Activated naive CD8-positive, alpha-beta T cell treated with anti-CD3 and anti-CD28 coated beads, Interleukin-2, amount 50 U/mL, for 24 hours (primary cell): ENCODE measurements at regions not wholly inside any gene's neighbourhood (a gene's known extent, or its start where the extent isn't known, plus 50 kb on each side); places are given as distances from the start of the nearest gene placed in this dataset.
"Not testable (repeated sequence)": the region's sequence is repeated elsewhere in the genome, so short reads cannot be mapped to it uniquely, and the experiment has no call there.

Source experiments
- ATAC-seq: fragments of 150-1000 bp; cut with Tn5 transposase; one replicate; pipeline ENCODE4 v1.10.0; 2021
- DNase-seq: peaks from one replicate; pipeline ENCODE4 v3.0.0; 2021
- H3K27ac Mint-ChIP-seq: one replicate; pipeline ENCODE4 v1.8.0; 2021; ENCODE audit warnings: mild to moderate bottlenecking, mixed read lengths
- H3K27me3 Mint-ChIP-seq: one replicate; pipeline ENCODE4 v1.8.0; 2021; ENCODE audit warnings: mixed read lengths
- H3K36me3 Mint-ChIP-seq: one replicate; pipeline ENCODE4 v1.8.0; 2021; ENCODE audit warnings: low read depth, mixed read lengths
- H3K4me1 Mint-ChIP-seq: one replicate; pipeline ENCODE4 v1.8.0; 2021; ENCODE audit warnings: mixed read lengths
- H3K4me3 Mint-ChIP-seq: one replicate; pipeline ENCODE4 v1.8.0; 2021; ENCODE audit warnings: mild to moderate bottlenecking, moderate library complexity, mixed read lengths
- H3K9me3 Mint-ChIP-seq: one replicate; pipeline ENCODE4 v1.8.0; 2021; ENCODE audit warnings: mixed read lengths

DNA sequence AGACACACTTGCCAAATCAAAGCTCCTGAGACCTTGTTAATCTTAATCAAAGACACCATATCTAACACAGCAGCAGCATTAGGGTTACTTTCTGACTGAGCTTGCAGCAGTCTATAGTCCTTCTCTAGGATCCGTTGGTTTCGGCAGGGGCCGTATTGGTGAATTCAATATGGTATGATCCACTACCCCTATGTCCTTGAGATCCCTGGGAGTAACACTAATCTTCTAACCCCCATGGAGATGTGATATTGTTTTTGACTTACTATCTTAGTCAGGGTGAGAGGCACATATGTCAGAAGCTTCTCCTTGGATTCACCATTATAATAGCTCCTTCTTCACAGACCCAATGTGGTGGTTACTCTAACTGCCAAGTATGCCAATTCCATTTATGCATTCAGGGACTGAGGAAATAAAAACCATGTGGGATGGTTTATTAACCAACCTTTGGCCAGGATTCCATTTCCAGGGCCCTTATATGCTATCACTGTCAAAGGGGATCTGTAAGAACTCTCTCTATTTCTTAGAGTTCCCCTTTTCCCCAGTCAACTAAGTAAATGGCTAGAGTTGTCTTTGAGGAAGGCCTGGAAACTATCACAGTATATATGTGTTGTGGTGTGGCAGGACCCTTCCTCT, 673.6 kb upstream of the USP24 start:
- Mint-ChIP-seq H3K27me3 (peaks cover 6% of the 10 kb centered on the region), H3K4me1 (no peaks in the 10 kb centered on the region), H3K4me3 (no peak overlapping the region), H3K27ac (no peak overlapping the region), H3K36me3 (peaks cover 1% of the 10 kb centered on the region), H3K9me3 (peaks cover 18% of the 10 kb centered on the region)
- ATAC-seq: no peak
- no peak for DNase-seq

DNA sequence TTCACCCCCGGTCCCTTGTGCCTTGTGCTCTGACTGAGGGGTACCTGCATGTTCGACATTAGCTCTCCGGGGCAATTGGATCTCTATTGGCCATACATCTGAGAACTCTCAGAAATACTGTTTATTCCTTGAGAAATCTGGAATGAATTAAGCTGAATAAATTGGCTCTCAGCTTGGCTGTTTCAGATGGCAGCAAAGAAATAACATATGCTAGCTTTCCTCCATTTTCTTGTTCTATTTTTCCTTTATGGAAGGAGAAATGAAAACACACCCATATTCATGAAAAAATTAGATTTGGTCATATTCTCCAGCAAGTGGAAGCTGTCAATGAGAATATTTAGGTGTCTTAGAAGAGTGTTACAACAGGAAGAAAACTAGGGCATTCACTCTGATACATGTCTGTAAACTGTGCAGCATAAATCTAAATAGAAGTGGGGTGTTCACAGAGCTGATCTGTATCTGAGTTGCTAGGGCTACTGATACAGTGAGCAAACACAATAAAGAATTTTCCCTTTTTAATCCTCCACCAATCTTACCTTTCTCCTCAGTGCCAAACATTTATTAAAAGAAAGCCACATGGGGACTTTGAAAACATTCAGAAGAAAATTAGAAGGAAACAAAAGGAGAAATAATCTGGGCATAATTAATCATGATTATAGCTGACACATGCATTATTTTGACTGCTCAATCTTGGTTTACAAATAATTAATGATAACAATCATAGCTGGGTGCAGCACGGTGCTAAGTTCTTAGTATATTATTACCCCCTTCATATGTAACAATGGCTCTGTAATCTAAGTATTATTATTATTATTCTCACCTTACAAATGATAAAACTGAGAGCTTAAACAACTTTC, 671.9 kb upstream of the USP24 start:
- no peaks in the 10 kb centered on the region for H3K36me3 Mint-ChIP-seq
- ATAC-seq (no peak), DNase-seq (no peak)
- H3K4me3 Mint-ChIP-seq: no peak overlapping the region
- peaks cover 8% of the 10 kb centered on the region for H3K9me3 Mint-ChIP-seq
- peaks cover 6% of the 10 kb centered on the region for H3K27me3 Mint-ChIP-seq
- no peak overlapping the region for H3K27ac Mint-ChIP-seq
- H3K4me1 Mint-ChIP-seq: no peaks in the 10 kb centered on the region

DNA sequence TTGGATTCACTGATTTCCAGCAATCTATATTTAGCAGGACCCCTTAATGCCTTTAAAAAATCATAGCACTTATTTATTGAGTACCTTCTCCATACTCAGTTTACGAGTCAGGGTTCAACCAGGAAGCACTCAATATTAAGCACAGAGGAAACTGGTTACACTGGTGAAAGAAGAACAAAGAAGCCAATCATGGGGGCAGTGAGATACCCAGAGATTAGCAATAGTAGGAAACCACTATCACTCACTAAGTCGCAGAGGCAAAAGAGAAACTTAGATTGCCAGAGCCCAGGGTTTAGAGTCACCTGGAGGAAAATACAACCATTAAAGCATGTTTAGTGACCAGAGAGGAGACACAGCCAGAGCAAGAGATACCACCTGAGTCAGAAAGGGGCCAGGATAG, 670.5 kb upstream of the USP24 start:
- Mint-ChIP-seq H3K4me3 (no peak overlapping the region), H3K36me3 (no peaks in the 10 kb centered on the region), H3K27me3 (no peaks in the 10 kb centered on the region), H3K9me3 (no peaks in the 10 kb centered on the region), H3K4me1 (no peaks in the 10 kb centered on the region), H3K27ac (no peak overlapping the region)
- DNase-seq: no peak
- no peak for ATAC-seq

DNA sequence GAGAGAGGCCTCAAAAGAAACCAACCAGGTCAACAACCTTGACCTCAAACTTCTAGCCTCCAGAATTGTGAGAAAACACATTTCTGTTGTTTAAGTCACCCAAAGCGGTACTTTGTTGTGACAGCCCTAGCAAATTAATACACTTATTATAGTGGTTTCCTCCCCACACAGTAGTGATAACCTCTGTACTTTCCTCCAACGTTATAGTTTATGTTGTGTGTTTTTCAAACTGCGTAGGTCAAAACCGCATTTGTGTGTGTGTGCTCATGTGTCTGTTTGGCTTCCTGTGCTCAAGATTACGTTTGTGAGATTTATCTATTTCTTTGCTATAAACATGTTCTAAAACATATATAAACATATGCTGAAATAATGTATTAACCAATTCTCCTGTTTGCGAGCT, 667.8 kb upstream of the USP24 start:
- Mint-ChIP-seq H3K27ac (no peak overlapping the region), H3K9me3 (no peaks in the 10 kb centered on the region), H3K4me3 (no peak overlapping the region), H3K27me3 (no peaks in the 10 kb centered on the region), H3K4me1 (no peaks in the 10 kb centered on the region), H3K36me3 (no peaks in the 10 kb centered on the region)
- DNase-seq (no peak), ATAC-seq (no peak)

DNA sequence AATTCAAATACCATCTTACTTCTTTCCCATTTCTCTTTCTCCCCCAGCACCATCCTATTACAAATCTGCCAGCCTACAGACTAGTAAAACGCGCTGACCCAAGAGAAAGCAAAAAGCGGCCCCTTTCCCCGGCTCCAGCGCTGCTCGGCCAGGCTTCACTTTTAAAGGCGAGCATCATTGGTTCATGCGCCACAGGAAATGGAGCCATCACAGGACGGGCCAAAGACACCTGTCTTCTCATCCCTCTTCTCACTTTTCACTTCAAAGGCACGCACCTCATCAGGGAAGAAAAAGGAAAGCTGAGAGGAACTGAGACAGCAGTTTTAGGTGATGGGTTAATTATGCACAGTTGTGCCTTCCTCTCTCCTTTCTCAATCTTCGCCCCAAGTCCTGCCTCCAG, 664.2 kb upstream of the USP24 start:
- H3K36me3 Mint-ChIP-seq: no peaks in the 10 kb centered on the region
- no peak for DNase-seq
- no peaks in the 10 kb centered on the region for H3K9me3 Mint-ChIP-seq
- H3K4me3 Mint-ChIP-seq: no peak overlapping the region
- no peak for ATAC-seq
- no peak overlapping the region for H3K27ac Mint-ChIP-seq
- H3K27me3 Mint-ChIP-seq: no peaks in the 10 kb centered on the region
- H3K4me1 Mint-ChIP-seq: no peaks in the 10 kb centered on the region

DNA sequence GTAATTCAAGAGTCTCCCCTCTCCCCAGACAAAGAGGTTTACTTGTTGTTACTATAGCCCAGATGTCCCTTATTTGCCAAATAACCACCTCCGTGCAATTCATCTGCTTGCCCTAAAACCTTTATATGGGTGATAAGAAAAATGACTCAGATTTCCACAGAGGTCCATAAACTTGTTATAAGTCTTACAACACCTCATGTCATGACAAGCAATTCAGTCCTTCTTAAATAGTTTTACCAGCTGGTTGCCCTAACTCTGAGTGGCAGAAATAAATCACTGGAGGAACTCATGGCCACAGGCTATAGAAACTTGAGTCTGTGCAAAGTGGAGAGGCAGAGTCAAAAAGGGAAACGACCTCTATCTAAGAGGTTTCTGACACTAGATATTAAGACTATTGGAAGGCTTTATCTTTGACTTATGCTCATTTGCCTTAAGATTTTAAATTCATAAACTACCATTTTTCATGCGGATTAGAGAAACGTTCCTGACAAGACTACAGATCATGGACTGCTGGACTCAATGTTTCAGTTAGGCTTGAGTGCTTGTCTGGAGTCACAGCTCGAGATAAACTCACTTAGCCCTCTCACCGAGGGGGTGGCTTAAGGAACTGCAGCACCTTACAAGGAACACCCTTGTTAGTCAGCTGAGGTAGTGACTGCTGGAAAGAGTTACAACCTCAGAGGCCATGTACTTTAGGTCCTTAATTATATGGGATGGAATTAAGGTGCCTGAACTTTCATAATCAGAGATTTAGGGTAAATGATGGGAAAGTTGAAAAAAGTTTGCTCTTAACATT, 662.5 kb upstream of the USP24 start:
- Mint-ChIP-seq H3K4me1 (no peaks in the 10 kb centered on the region), H3K9me3 (no peaks in the 10 kb centered on the region), H3K4me3 (no peak overlapping the region), H3K36me3 (no peaks in the 10 kb centered on the region), H3K27ac (no peak overlapping the region), H3K27me3 (no peaks in the 10 kb centered on the region)
- DNase-seq (no peak), ATAC-seq (no peak)

DNA sequence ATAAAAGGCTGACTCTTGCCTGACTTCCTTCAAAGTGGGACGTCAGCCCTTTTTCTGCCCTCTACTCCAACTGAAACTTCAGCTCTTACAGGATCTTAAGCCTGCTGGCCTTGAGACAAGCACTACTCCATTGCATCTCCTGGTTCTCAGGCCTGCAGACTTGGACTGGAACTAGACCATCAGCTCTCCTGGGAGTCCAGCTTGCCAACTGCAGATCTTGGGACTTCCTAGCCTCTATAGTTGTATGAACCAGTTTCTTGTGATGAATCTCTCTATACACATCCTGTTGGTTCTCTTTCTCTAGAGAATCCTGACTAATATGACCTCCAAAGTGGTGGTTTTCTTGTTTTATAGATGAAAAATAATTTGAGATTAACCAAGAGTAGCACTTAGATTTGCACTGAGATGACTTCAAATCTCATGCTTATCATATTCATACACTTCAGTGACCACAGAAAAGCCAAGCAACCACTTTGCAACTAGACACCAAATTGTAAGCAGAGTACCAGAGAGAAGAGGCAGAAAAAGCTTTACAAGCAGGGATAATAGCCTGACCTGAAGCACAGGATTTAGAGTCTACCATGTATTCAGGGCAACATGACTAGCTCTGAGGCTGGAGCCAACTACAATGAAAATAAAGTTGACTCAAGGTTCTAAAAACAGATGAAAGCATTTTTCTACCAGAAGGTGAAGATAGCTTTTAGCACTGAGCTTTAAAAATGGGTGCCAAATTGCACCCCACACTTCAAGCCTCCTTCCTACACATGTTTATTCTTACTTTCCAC, 661.3 kb upstream of the USP24 start:
- no peak for DNase-seq
- Mint-ChIP-seq H3K4me3 (no peak overlapping the region), H3K27me3 (no peaks in the 10 kb centered on the region), H3K4me1 (no peaks in the 10 kb centered on the region), H3K36me3 (no peaks in the 10 kb centered on the region), H3K27ac (no peak overlapping the region), H3K9me3 (no peaks in the 10 kb centered on the region)
- no peak for ATAC-seq

DNA sequence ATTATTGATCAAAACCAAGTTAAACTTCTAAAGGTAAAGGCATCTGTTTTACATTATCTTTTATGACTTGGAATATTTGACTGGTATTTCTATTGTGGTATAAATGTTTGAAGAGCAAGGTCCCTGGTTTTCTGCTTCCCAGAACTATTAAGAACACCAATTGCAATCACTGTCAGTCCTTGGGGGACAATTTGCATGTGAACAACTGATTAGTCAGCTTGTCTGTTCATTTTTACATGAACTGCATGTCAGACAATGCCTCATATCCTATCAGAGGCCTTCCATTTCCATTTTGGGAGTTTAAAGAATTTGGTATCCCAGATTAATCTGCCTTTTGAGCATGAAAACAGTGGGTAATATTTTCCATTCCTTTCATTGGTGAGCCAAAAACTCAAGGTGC, 654.9 kb upstream of the USP24 start:
- H3K4me3 Mint-ChIP-seq: no peak overlapping the region
- no peak for DNase-seq
- no peaks in the 10 kb centered on the region for H3K36me3 Mint-ChIP-seq
- no peaks in the 10 kb centered on the region for H3K9me3 Mint-ChIP-seq
- no peak for ATAC-seq
- H3K27ac Mint-ChIP-seq: no peak overlapping the region
- no peaks in the 10 kb centered on the region for H3K4me1 Mint-ChIP-seq
- peaks cover 2% of the 10 kb centered on the region for H3K27me3 Mint-ChIP-seq

DNA sequence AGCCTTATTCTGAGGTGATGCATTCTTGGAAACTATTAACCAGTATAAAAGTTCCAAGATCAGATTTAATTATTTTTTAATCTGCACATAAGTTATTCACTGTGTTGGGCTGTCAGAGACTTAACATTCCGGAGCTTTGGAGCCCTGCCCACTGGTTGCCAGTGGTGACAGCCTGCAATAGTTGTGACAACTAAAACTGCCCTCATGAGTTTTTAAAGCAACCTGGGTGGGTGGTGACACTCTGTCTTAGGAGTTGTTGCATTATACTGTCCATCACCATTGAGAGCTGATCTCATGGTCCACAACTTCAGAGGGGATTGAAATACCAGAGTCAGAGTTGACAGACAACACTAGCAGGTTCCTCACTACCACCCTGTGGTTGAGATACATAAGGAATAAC, 653.9 kb upstream of the USP24 start:
- no peak for DNase-seq
- Mint-ChIP-seq H3K9me3 (no peaks in the 10 kb centered on the region), H3K27me3 (peaks cover 3% of the 10 kb centered on the region), H3K4me3 (no peak overlapping the region), H3K36me3 (no peaks in the 10 kb centered on the region), H3K4me1 (no peaks in the 10 kb centered on the region), H3K27ac (no peak overlapping the region)
- no peak for ATAC-seq

DNA sequence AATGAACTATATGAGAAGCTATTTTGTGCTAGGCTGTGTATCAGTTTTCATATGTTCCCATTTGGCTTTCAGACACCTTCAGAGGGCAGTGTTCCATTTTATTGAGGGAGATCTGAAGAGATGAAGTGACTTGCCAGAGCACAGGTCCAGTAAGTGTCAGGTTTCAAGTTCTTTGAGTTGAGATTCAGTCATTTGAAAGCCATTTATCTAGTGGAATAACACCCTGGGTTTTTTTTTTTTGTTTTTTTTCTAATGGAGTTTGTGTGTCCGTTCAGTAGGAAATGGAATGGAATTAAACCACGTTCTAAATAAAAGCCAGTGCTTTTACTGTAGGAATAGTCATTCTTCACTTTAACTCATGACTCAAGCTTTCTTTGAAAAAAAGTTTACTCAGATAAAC, 652.9 kb upstream of the USP24 start:
- Mint-ChIP-seq H3K4me1 (no peaks in the 10 kb centered on the region), H3K9me3 (no peaks in the 10 kb centered on the region), H3K36me3 (no peaks in the 10 kb centered on the region), H3K27ac (no peak overlapping the region), H3K4me3 (no peak overlapping the region), H3K27me3 (peaks cover 3% of the 10 kb centered on the region)
- ATAC-seq: no peak
- DNase-seq: no peak

DNA sequence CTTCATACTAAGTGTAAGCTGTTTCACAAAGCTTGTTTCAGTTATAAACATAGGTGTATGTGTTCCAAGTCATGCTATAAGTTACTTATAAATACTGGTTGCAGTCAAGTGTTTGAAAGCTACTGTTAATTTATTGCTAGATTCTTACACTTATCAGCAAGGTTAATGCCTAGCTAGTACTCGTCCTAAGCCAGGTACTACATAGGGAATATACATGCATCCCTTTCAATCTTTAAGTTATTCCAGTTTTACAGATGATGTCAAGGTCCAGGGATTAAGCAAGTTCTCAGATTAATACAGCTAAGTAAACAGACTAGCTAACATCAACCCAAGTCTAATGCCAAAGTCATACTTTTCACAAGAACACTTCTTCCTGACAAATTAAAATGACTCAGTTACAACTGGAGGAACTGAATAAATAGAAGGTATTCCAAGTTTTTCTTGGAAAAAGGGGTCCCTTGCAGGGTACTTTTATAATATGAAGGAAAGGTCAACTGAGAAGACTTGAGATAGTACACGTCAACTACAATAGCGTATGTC, 652.2 kb upstream of the USP24 start:
- H3K9me3 Mint-ChIP-seq: no peaks in the 10 kb centered on the region
- peaks cover 3% of the 10 kb centered on the region for H3K27me3 Mint-ChIP-seq
- H3K36me3 Mint-ChIP-seq: no peaks in the 10 kb centered on the region
- no peaks in the 10 kb centered on the region for H3K4me1 Mint-ChIP-seq
- no peak overlapping the region for H3K4me3 Mint-ChIP-seq
- H3K27ac Mint-ChIP-seq: no peak overlapping the region
- ATAC-seq (no peak), DNase-seq (no peak)

DNA sequence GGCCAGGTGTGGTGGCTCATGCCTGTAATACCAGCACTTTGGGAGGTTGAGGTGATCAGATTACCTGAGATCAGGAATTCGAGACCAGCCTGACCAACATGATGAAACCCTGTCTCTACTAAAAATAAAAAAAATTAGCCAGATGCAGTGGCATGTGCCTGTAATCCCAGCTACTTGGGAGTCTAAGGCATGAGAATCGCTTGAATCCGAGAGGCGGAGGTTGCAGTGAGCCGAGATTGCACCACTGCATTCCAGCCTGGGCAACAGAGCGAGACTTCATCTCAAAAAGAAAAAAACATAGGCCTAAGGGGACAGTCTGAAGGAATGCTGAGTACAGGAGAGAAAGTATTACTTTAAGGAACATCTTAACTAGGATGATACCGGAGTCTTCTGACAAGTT, 650.6 kb upstream of the USP24 start:
- H3K36me3 Mint-ChIP-seq, H3K4me3 Mint-ChIP-seq, DNase-seq, ATAC-seq, H3K9me3 Mint-ChIP-seq, H3K27ac Mint-ChIP-seq, H3K4me1 Mint-ChIP-seq, H3K27me3 Mint-ChIP-seq: not testable (repeated sequence)

DNA sequence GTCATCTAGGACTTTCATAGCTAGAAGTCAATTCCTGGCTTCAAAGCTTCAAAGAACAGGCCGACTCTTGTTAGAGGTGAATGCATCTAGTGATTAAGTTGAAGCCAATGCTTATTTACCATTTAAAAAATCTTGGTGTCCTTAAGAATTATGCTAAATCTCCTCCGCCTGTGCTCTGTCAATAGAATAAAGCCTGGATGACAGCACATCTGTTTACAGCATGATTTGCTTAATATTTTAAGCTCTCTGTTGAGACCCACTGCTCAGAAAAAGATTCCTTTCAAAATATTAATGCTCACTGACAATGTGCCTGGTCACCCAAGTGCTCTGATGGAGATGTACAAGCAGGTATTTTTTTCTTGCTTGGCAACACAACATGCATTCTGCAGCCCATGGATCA, 649.1 kb upstream of the USP24 start:
- H3K9me3 Mint-ChIP-seq: no peaks in the 10 kb centered on the region
- H3K27ac Mint-ChIP-seq: no peak overlapping the region
- DNase-seq (no peak), ATAC-seq (no peak)
- peaks cover 7% of the 10 kb centered on the region for H3K27me3 Mint-ChIP-seq
- H3K36me3 Mint-ChIP-seq: no peaks in the 10 kb centered on the region
- H3K4me1 Mint-ChIP-seq: no peaks in the 10 kb centered on the region
- H3K4me3 Mint-ChIP-seq: no peak overlapping the region

DNA sequence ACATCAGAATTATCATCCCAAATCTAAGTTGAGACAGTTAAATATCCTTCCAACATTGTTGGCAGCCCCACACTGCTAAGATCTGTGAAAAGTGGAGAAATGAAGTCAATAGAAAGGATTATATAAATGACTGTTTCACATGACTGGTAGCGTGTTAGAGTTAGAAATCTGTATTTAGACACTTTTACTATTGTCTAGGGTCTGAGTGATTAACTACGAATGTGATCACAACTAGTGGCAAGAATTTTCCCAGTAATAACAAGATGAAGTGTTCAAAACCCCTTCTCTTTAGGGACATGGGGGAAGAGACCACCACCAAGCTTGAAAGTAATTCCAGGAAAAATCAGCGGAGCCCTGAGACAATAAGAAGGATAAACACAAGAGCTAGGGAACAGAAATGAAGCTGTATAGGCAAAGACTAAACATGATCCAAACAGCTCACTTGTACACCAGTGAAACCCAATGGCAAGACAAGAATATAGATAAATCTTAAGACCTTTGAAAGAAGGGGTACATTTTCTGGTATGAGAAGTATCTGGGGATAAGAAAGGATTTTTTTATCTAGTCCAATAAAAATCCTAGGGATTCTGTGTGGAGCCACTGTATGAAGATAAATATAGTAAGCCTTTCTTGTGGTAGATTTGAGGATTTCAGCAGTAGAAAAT, 646.6 kb upstream of the USP24 start:
- Mint-ChIP-seq H3K4me1 (no peaks in the 10 kb centered on the region), H3K27me3 (peaks cover 7% of the 10 kb centered on the region), H3K9me3 (no peaks in the 10 kb centered on the region), H3K27ac (no peak overlapping the region), H3K36me3 (no peaks in the 10 kb centered on the region), H3K4me3 (no peak overlapping the region)
- ATAC-seq (no peak), DNase-seq (no peak)
